DMS 273 (cell line): ENCODE measurements at regions not wholly inside any gene's neighbourhood (a gene's known extent, or its start where the extent isn't known, plus 50 kb on each side); places are given as distances from the start of the nearest gene placed in this dataset.
A peak's percentile ranks its signal among the peaks of the same experiment; 100 is the strongest.
"Not testable (repeated sequence)": the region's sequence is repeated elsewhere in the genome, so short reads cannot be mapped to it uniquely, and the experiment has no call there.

Experiments
- DNase-seq: peaks from one replicate; lab custom pipeline; 2025; ENCODE audit not compliant: unreplicated experiment; lab: John Stamatoyannopoulos, UW

DNA sequence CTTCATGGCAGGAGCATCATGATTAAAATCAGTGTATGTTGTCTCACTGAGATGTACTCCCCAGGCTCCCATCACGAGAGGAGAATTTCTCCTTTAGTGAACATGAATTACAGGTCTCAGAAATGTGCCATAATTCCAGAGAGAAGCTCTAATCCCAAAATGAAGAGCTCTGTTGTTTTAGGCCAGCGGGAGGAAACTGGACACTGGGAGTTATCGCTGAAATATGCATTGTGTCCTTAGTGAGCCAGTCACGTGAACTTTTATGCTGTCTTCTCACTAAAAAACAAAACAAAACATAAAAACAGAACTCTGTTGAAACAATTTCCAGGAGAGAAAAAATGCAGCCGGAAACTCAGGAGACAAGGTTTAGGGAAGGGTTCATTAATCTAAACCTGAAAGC lies 315.7 kb upstream of the NT5E start:
- DNase-seq = no peak

DNA sequence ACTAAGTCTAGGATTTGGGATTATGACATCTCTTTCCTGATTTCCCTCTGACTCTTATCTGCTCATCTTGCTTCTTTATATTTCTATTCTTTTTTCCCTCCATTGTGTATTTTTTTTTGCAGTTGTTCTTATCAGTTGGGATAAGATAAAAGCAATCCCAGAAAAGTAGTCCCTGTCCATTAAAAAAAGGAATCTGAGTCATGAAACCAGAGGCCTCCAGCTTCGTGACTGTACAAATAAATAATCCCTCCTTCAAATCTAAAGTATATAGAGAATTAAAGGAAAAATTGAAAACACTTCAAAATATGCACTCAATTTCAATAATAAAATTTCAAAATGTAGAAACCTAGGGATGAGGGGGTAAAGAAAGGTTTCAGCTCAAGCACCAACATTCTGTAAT lies 317.8 kb upstream of the NT5E start:
- no peak for DNase-seq

GRCh38 chr6:85130743-85131142 lies 319.1 kb upstream of the NT5E start:
- DNase-seq = no peak

DNA sequence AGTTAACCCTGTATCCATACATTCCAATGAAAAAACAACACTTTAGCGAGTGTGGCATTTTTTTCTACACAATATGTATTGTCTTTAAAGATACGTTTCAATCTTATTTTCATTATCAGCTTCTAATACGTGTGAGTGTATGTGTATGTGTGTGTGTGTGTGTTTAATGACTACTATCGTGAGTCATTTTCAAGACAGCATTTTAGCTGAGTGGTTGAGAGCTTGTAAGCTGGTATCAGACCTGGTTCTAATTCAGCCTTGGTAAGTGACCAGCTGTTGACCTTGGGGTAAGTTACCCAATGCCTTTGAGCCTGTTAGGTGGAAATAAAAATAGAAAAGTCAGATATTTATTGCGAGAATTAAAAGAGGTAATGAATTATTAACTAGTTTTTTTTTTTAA lies 320.0 kb upstream of the NT5E start:
- no peak for DNase-seq

- no peak for DNase-seq
Observed at GRCh38 chr6:85128781-85129180, 321.1 kb upstream of the NT5E start.

DNA sequence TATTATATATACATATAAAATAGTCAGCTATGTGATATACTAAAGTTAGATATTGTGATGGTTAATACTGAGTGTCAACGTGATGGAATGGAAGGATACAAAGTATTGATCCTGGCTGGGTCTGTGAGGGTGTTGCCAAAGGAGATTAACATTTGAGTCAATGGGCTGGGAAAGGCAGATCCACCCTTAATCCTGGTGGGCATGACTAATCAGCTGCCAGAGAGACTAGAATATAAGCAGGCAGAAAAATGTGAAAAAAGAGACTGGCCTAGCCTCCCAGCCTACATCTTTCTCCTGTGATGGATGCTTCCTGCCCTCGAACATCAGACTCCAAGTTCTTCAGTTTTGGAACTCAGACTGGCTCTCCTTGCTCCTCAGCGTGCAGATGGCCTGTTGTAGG lies 321.6 kb upstream of the NT5E start:
- not testable (repeated sequence) for DNase-seq

DNA sequence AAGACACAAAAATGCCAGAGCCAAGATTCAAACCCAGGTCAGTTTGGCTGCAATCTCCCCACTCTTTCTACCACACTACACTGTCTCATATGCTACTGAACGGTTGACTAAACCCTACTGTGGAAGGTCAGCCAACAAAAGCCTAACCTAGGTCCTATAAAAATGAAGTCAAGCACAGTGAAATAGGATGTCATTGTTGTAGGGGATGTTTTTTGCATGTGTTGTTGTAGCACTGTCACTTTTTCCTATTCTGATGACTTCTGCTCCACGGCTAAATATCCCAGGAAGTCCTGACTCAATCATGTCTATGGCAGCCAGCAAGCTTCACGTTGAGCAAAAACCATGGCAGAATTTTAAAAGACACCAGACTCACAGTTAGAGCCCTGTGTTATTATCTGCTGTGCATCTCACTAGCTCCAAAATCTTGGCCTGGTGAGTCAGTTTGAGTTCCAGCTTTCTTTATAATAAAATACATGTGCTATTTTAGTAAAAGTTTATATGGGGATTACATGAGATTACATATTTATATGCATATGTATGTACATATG lies 322.1 kb upstream of the NT5E start:
- DNase-seq = no peak

DNA sequence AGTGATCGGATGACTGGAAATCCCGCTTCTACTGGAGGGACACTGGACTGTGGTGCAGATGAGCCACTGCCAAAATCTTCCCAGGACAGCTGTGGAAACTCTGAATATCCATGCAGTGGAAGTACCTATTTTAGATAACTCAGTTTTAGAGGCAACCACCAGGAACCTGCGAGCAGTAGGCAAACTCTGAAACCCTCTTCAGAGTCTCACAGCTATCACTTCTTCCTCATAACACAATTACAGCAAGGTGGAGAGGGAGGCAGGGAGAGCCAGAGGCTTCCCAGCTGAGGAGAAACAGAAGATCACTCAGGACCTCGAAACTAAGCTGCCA lies 322.8 kb upstream of the NT5E start:
- no peak for DNase-seq

DNA sequence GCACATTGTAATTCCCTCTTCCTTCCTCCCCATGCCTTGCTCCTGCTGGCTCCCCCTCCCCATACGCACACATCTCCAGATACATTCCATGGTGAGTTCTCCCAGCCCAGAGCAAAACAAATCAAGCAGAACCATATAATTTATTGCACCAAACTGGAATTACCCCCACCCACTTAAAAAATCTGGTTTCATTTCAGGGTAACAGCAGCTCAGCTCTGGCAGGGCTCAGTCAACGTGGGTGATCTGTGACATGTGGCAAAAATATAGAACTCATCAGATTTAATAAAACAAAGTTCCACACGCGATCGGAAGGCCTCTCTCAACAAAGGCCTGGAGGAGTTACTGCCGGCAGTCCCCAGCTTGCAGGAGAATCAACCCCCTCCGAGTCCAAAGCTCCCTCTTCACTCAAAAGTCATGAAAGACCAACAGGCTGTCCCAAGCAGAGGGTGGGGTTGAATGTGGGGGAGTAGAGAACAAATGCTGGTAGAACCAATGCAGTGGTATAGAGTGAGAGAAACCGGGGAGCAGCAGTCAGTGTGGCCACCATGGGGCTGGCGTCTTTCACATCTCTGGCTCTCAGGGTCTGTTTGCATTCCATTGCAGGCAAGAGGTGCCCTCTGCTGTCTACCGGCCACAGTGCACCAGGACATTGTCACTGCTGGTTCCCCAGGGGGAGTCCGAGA lies 323.3 kb upstream of the NT5E start:
- peak; percentile 33 for DNase-seq

- no peak for DNase-seq
Observed at GRCh38 chr6:85125526-85125925, 324.4 kb upstream of the NT5E start.

DNA sequence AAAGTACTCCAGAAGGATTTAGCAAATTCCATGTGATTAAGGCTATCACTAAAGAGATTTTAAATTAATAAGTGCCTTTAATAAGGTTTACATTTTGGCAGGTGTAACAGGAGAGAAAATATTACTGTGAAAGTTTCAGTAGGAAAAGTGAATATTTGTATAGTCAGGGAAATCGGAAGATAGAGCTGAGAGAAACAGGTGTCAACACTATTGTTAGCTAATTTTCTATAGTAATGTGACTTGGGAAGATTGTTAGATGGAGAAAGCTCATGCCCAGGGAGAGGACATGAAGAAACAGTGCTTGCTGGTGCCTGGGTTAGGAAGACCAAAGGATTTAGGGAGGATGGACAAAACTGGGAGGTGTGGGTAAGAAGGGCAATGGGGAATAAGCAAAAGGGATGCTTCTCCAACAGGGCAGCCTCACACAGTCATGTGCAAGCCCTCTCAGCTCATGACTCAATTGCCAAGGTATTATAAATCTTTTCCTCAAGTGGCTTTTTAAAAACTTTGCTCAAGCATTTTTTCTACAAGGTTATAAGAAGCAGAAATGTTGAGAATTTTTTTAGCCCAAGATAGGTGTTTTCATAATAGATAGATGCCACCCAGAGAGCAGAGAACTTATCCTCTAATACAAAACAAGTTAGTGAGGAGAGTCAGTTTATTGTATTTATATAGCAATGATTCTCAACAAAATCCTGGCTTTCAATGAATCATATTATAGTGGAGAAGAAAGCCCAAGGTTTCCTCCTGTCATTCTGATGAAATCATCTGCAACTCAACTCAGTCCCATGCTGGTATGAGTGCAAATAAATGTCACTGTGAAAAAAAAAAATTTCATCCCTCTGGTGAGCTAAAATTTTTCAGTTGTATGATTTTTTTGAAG lies 325.2 kb upstream of the NT5E start:
- no peak for DNase-seq

GRCh38 chr6:85121158-85121557 lies 328.7 kb upstream of the NT5E start:
- DNase-seq = no peak

DNA sequence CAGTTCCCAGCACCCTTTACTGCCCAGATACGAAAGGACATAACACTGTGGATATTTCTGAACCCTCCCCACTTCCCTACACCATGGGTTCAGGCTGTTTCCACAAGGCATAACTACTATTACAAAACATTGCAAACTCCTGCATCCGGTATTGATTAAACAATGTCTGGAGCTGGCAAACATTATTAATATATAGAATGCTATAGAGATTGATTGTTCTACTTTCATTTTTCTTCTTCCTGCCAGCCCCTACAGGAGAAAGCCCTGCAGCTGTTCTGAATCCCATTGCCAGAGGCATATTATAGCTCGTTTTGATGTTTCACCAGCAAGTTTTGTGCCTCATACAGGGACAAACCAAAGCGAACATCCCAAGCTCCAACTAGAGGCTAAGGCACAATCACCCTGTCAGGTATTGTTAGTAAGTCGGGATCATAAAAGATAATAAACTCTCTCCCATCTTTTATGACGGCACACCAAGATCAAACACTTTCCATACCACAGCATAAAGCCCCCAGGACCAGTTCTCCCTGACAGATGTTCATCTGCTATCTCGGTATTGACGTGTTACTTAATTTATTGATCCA lies 331.1 kb upstream of the NT5E start:
- DNase-seq = no peak

DNA sequence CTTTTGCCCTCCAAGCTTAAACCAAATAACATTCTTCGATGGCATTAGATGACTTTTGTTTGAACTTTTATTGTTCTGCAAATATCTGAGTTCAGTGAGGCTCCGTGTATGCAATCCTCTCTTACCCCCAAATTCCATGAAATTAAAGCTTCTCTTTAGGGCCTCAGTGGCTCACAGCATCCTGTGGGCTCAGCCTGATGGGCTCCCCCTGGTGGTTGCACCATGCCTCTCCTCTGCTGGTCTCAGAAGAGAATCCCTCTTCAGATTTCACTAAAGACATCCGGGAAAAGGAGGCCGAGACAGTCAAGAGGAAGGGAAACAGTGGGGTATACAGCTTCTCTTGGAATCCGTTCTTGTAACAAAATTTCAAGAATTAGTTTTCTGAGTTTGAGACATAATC lies 331.6 kb upstream of the NT5E start:
- peak; percentile 1 for DNase-seq

DNA sequence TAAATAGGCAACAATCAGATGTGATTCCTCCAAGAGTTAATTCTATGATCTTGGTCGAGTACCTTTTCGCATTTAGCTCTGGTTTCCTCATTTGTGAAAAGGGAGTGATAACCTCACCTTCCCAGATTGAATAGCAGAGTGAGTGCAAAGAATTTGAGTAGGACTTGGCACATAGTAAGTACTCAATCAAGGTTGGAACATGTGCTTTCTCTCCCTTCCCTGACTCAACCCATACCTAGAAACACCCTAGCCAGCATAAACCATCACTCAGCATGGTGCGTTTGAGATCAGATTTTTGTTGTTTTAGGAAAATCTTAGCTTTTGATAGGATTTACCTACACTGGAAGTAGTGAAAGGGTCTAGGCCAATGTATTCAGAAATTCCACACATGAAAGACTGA lies 333.4 kb upstream of the NT5E start:
- DNase-seq = no peak

DNA sequence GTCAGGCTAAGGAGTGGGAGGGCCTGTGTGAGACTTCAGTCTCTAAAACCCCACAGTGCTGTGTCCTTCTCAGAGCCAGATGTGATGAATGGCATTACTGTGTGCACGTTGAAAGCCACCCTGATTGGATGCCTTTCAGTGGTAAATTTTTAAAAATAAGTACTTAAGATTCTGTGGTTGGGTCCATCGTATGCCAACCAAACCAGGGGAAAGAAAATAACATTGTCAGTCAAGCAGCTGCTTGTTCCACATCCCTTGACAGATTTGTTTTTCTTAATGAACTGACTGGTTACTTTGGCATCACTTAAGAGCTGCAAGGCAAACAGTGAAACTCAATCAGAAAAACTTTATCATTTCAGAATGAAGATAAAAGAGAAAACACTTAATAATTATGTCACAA lies 334.0 kb upstream of the NT5E start:
- no peak for DNase-seq

GRCh38 chr6:85115376-85115775 lies 334.5 kb upstream of the NT5E start:
- no peak for DNase-seq

DNA sequence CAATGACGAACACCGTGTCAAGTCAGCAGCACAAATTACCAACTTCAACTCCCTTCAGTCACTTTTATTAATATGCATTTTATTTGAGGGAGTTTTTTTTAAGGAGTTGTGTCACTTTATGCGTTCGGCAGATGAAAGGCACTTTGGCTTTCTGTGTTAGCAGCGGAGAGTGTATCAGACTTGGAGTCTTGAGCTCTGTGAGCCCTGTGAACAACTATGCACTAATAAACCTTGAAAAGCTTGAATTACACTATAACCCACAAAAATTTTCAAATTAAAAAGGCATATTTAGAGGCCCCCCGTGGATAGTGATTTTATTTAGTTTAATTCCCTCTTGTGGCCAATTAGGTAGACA lies 335.3 kb upstream of the NT5E start:
- DNase-seq = peak; percentile 13

- DNase-seq = peak; percentile 13
Observed at GRCh38 chr6:85113934-85114580, 335.8 kb upstream of the NT5E start.

DNA sequence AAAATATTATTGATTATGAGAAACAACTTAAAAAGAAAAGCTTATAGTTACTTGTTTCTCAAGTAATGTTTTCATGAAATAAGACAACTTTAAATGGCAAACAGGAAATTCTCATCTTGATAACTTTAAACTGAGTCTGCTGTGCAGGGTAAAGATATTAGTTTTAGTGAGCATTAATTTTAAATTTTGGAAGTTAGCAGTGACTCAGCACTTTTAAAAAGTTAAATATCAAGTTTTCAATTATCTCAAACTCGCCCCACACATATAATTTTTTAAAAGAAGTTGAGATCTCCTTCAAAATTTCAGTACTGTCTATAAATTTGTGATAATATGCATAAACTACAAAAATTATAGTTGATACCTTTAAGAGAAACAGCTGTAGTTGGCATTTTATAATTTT lies 337.3 kb upstream of the NT5E start:
- no peak for DNase-seq

DNA sequence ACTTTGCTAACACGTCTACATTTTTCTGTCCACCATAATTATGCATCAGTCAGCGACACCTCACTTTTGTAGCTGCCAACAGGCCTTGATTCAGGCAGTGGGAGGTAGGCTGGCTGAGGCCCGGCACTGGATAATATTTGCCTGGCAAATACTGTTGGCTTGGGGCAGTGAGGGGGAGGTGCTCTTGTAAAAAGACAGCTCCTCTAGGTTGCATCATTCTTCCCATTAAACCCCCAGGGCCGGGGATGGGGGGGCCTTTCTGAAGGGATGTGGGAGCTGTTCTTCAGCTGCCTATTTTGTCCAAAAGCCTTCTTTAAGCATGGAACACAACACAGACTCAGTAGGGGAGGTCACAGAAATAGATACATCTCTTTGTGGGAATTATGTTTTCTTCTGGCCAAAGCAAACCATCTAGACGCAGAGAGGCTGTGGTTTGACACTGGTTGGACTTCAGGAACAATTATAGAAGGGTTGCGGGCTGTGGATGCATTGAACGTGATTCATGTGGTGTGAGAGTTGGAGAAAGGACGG lies 338.3 kb upstream of the NT5E start:
- DNase-seq = no peak
